AG08396 (cell line): ENCODE measurements at regions not wholly inside any gene's neighbourhood (a gene's known extent, or its start where the extent isn't known, plus 50 kb on each side); places are given as distances from the start of the nearest gene placed in this dataset.
"Not testable (repeated sequence)": the region's sequence is repeated elsewhere in the genome, so short reads cannot be mapped to it uniquely, and the experiment has no call there.

ENCODE experiments used
- DNase-seq: peaks from one replicate; pipeline ENCODE4 v3.0.0; 2012; ENCODE audit warnings: low spot score, mixed read lengths

GRCh38 chr21:25531538-25532250, 75.6 kb downstream of the MRPL39 start:
- DNase-seq: not testable (repeated sequence)

GRCh38 chr21:25528515-25528914, 78.8 kb downstream of the MRPL39 start:
- no peak for DNase-seq

- DNase-seq: no peak
These were observed 88.8 kb downstream of the MRPL39 start for GRCh38 chr21:25518491-25518911.

DNA sequence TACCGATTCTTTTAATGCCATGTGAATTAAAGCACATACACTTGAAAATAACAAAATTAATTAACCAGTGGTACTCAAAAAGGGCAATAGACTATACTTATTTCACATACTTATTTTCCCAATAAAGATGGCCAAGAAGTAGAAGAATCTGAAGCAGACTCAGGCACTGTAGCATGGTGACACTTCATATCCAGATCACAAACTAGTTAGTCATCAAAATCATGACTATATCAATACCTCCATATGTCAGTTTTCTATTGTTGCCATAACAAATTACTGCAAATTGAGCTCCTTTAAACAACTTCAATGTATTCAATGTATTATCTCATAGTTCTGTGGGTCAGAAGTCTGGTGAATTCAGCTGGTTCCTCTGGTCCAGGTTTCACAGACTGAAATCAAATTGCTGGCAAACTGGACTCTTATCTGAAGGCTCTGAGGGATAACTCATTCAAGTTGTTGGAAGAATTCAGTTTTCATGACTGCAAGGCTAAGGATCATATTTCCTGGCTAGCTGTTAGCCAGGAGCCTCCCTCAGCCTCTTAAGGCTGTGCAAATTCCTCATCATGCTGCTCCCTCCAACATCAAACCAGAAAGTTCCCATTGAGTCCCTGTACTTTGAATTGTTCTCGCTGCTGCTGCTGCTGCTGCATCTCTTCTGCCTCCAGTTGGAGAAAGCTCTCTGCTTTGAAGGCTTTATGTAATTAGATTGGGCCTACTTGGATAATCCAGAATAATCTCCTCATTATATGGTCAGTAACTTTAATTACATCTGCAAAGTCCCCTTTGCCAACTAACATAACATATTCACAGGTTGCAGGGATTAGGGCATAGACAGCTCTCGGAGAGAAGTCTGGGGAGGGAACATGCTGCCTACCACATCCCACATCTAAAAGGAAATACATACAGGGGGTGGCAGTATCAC, 91.5 kb downstream of the MRPL39 start:
- DNase-seq: no peak

- DNase-seq: no peak
These were observed 93.5 kb downstream of the MRPL39 start for GRCh38 chr21:25513810-25514209.

DNA sequence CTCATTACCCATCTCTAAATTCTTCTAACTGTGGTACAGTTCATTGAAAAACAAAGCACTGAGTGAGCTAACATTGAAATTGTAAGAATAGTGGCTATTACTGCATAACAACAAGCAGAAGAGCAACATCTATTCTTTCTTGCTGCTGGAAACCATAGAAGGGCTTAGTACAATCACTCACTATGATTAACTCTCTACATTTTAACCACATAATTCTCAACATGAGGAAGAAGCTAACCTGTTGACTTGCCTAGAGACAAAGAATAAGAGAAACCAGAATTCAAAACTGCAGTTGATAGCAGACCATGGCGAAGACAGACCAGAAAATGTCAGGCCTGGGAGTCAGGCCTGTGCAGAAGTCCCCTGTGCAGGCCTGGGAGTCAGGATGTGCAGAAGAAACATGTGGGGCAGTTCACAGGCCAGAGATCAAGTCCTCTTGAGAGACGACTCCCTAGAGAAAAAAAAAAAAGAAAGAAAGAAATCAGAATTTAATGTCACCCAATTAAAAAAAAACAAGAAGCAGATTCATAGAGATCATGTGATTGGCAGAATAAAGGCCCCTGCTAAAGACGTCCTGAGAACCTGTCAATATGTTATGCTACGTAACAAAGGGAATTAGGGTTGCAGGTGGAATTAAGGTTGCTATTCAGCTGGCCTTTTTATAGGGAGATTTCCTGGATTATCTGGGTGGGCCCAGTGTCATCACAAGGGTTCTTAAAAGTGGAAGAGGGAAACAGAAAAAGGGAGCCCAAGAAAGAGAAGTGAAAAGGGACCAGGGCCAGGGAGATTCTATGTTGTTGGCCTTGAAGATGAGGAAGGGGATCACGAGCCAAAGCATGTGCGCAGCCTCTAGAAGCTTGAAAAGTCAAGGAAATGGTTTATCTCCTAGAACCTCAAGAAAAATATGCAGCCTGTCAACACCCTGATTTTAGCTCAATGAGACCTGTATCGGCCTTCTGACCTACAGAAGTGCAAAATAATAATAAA, 94.9 kb downstream of the MRPL39 start:
- DNase-seq: no peak

- DNase-seq: no peak
These were observed 97.4 kb downstream of the MRPL39 start for GRCh38 chr21:25509862-25510261.

DNA sequence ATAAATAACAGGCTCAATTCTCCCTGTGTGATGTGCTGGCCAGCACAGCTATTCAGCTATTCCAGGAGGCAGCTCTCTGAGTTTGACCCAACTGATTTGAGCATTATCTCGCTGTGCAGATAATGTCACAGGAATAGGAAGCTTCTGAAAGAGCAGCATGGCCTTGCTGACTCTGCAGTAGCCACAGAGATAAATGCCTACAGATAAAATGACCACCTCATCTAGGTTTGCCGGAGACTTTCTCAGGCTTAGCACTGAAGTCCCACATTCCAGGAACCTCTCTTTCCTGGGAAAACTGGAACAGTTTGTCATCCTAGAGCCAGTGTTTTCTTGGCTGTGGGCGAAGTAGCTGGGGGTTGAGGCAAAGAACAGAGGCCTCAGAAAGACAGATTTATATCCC, 98.9 kb downstream of the MRPL39 start:
- no peak for DNase-seq

DNA sequence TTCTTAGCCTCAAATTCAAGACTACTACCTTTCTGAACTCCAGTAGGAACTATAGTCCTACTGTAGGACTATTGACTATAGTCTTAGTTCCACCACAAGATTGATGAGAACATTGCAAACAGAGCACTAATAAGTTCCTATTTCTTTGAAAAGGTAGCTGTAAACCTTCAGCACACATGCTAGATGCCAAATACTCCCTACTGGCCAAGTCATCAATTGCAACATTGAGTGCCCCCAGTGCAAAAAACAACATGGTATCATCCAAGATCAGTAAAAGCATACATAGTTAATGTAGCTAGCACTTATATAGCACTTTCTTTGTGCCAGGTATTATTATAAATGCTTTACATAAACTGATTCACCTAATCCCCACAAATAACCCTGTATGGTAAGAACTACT, 99.8 kb downstream of the MRPL39 start:
- no peak for DNase-seq

DNA sequence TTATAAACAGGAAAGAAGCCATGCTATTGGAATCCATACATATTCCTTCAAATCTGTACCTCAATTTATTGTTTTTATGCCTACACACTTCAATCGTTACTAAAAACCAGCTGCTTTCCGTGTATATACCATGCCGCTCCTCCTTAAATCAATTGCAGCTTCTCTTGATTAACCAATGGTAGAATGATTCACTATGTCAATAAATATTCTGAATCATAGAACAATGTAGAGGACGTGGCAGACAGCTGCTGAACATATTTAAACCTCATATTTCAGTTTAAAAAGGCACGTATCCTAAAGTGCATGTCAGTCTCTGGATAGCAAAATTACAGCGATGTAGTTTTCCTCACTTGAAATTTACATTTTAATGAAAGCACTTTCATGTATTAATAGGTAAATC, 100.4 kb downstream of the MRPL39 start:
- no peak for DNase-seq

GRCh38 chr21:25506261-25506660, 101.0 kb downstream of the MRPL39 start:
- no peak for DNase-seq

DNA sequence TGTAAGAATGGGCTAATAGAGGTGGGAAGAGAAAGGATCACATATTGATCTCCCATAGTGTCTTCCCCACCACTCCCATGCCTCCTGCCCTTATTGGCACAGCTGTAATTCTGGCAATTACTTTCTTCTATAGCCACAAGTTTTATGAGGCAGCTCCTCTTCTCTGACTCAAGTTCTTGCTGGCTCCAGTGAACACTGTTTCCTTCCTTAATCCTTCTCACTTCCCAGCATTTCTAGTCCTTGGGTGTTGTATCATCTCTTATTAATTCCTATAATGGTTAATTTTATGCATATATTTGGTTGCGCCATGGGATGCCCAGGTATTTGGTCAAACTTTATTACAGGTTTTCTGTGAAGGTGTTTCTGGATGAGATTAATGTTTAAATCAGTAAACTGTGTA, 103.3 kb downstream of the MRPL39 start:
- no peak for DNase-seq

DNA sequence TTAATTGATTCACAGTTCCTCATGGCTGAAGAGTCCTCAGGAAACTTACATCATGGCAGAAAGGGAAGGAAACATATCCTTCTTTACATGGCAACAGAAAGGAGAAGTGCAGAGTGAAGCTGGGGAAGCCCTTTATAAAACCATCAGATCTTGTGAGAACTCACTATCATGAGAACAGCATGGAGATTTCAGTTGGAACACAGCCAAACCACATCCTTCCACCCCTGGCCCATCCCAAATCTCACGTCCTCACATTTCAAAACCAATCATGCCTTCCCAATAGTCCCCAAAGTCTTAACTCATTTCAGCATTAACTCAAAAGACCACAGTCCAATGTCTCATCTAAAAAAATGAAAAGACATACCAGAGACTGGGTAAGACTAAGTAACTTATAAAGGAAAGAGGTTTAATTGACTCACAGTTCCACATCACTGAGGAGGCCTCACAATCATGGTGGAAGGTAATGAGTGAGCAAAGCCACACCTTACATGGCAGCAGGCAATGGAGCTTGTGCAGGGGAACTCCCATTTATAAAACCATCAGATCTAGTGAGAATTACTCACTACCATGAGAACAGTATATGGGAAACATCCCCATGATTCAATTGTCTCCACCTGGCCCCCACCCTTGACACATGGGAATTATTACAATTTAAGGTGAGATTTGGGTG, 105.2 kb downstream of the MRPL39 start:
- DNase-seq: no peak

GRCh38 chr21:25501462-25501861, 105.8 kb downstream of the MRPL39 start:
- DNase-seq: no peak

GRCh38 chr21:25500598-25500997, 106.7 kb downstream of the MRPL39 start:
- no peak for DNase-seq

GRCh38 chr21:25496825-25497482, 110.3 kb downstream of the MRPL39 start:
- peak; percentile 12 for DNase-seq

DNA sequence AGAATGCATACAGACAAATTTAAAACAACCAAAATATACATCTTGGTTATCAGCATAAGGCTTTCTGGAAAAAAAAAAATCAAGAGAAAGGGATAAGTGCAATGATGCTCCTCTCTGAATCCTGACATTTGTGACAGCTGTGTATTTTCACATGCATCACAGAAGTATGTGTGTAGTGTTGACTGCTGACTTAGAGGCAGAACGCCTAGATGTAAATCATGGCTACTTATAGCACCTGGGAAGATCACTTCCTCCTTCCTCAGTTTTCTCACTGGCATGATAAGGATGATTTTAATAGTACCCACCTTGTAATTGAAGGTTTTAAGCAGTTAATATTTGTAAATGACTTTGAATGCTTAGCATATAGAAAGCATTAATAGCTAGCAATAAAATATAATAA, 112.5 kb downstream of the MRPL39 start:
- DNase-seq: no peak

GRCh38 chr21:25493722-25494121, 113.6 kb downstream of the MRPL39 start:
- DNase-seq: no peak

- no peak for DNase-seq
These were observed 116.0 kb downstream of the MRPL39 start for GRCh38 chr21:25491267-25491666.

GRCh38 chr21:25490742-25491141, 116.5 kb downstream of the MRPL39 start:
- no peak for DNase-seq

GRCh38 chr21:25489673-25490072, 117.6 kb downstream of the MRPL39 start:
- no peak for DNase-seq
